Dendritic cell treated with granulocyte-macrophage colony-stimulating factor and Interleukin-4, amounts not matched to agents 40 ng/mL and 50 ng/mL, for 4 days (primary cell): ENCODE measurements at regions not wholly inside any gene's neighbourhood (a gene's known extent, or its start where the extent isn't known, plus 50 kb on each side); places are given as distances from the start of the nearest gene placed in this dataset.

Experiments used
- H3K27ac Mint-ChIP-seq: one replicate; pipeline ENCODE4 v1.8.0; 2022; ENCODE audit warnings: mild to moderate bottlenecking, mixed read lengths
- H3K27me3 Mint-ChIP-seq: one replicate; pipeline ENCODE4 v1.8.0; 2022; ENCODE audit warnings: mild to moderate bottlenecking, mixed read lengths
- H3K36me3 Mint-ChIP-seq: one replicate; pipeline ENCODE4 v1.8.0; 2022; ENCODE audit warnings: low read depth, mixed read lengths
- H3K4me1 Mint-ChIP-seq: one replicate; pipeline ENCODE4 v1.8.0; 2022; ENCODE audit warnings: low read depth, mixed read lengths
- H3K4me3 Mint-ChIP-seq: one replicate; pipeline ENCODE4 v1.8.0; 2022; ENCODE audit warnings: mild to moderate bottlenecking, moderate library complexity, mixed read lengths
- H3K9me3 Mint-ChIP-seq: one replicate; pipeline ENCODE4 v1.8.0; 2022; ENCODE audit warnings: mixed read lengths
- intact Hi-C: fragments of 100-400 bp; cut with micrococcal nuclease; formaldehyde crosslinking; loops from one replicate; pipeline ENCODE4 v1.15.0; 2022

- Mint-ChIP-seq H3K36me3 (no peaks in the 10 kb centered on the region), H3K9me3 (no peaks in the 10 kb centered on the region), H3K27me3 (peaks cover 4% of the 10 kb centered on the region), H3K4me1 (peaks cover 15% of the 10 kb centered on the region), H3K4me3 (no peak overlapping the region), H3K27ac (no peak overlapping the region)
- intact Hi-C loops, result no loop called here
Observed at GRCh38 chr3:72569754-72570440, 278.3 kb downstream of the SHQ1 start.

GRCh38 chr3:72568083-72568482, 280.2 kb downstream of the SHQ1 start:
- peaks cover 11% of the 10 kb centered on the region for H3K4me1 Mint-ChIP-seq
- peak overlapping the region; percentile 33 for H3K27ac Mint-ChIP-seq
- H3K36me3 Mint-ChIP-seq, result no peaks in the 10 kb centered on the region
- H3K27me3 Mint-ChIP-seq, result peaks cover 4% of the 10 kb centered on the region
- intact Hi-C loops, result no loop called here
- no peaks in the 10 kb centered on the region for H3K9me3 Mint-ChIP-seq
- H3K4me3 Mint-ChIP-seq, result no peak overlapping the region

- H3K27ac Mint-ChIP-seq, result peak overlapping the region; percentile 33
- intact Hi-C loops, result no loop called here
- H3K4me3 Mint-ChIP-seq, result no peak overlapping the region
- no peaks in the 10 kb centered on the region for H3K9me3 Mint-ChIP-seq
- peaks cover 3% of the 10 kb centered on the region for H3K27me3 Mint-ChIP-seq
- peaks cover 9% of the 10 kb centered on the region for H3K4me1 Mint-ChIP-seq
- no peaks in the 10 kb centered on the region for H3K36me3 Mint-ChIP-seq
Observed at GRCh38 chr3:72567474-72567873, 280.8 kb downstream of the SHQ1 start.

GRCh38 chr3:72565593-72565992, 282.7 kb downstream of the SHQ1 start:
- intact Hi-C loops, result no loop called here
- Mint-ChIP-seq H3K27ac (no peak overlapping the region), H3K4me3 (no peak overlapping the region), H3K36me3 (no peaks in the 10 kb centered on the region), H3K9me3 (peaks cover 9% of the 10 kb centered on the region), H3K4me1 (peaks cover 20% of the 10 kb centered on the region), H3K27me3 (no peaks in the 10 kb centered on the region)

GRCh38 chr3:72563690-72564370, 284.4 kb downstream of the SHQ1 start:
- Mint-ChIP-seq H3K36me3 (no peaks in the 10 kb centered on the region), H3K27ac (no peak overlapping the region), H3K4me1 (peaks cover 28% of the 10 kb centered on the region), H3K4me3 (no peak overlapping the region), H3K27me3 (no peaks in the 10 kb centered on the region), H3K9me3 (peaks cover 9% of the 10 kb centered on the region)
- intact Hi-C loops, result no loop called here

- peak overlapping the region; percentile 51 for H3K27ac Mint-ChIP-seq
- H3K27me3 Mint-ChIP-seq, result no peaks in the 10 kb centered on the region
- intact Hi-C loops, result no loop called here
- no peaks in the 10 kb centered on the region for H3K36me3 Mint-ChIP-seq
- peaks cover 20% of the 10 kb centered on the region for H3K9me3 Mint-ChIP-seq
- H3K4me1 Mint-ChIP-seq, result peaks cover 43% of the 10 kb centered on the region
- no peak overlapping the region for H3K4me3 Mint-ChIP-seq
Observed at GRCh38 chr3:72560846-72561675, 287.2 kb downstream of the SHQ1 start.

GRCh38 chr3:72559385-72559784, 288.9 kb downstream of the SHQ1 start:
- H3K4me1 Mint-ChIP-seq, result peaks cover 43% of the 10 kb centered on the region
- peaks cover 20% of the 10 kb centered on the region for H3K9me3 Mint-ChIP-seq
- no peaks in the 10 kb centered on the region for H3K27me3 Mint-ChIP-seq
- intact Hi-C loops, result no loop called here
- no peak overlapping the region for H3K4me3 Mint-ChIP-seq
- no peaks in the 10 kb centered on the region for H3K36me3 Mint-ChIP-seq
- H3K27ac Mint-ChIP-seq, result no peak overlapping the region

- Mint-ChIP-seq H3K9me3 (peaks cover 20% of the 10 kb centered on the region), H3K4me1 (peaks cover 43% of the 10 kb centered on the region), H3K36me3 (no peaks in the 10 kb centered on the region), H3K27ac (peak overlapping the region; percentile 72), H3K4me3 (no peak overlapping the region), H3K27me3 (no peaks in the 10 kb centered on the region)
- intact Hi-C loops, result no loop called here
Observed at GRCh38 chr3:72558001-72558400, 290.2 kb downstream of the SHQ1 start.

GRCh38 chr3:72555714-72556113, 292.5 kb downstream of the SHQ1 start:
- Mint-ChIP-seq H3K36me3 (no peaks in the 10 kb centered on the region), H3K27ac (peak overlapping the region; percentile 64), H3K4me1 (peaks cover 37% of the 10 kb centered on the region), H3K9me3 (peaks cover 11% of the 10 kb centered on the region), H3K4me3 (no peak overlapping the region), H3K27me3 (no peaks in the 10 kb centered on the region)
- intact Hi-C loops, result no loop called here

- Mint-ChIP-seq H3K4me3 (no peak overlapping the region), H3K9me3 (peaks cover 11% of the 10 kb centered on the region), H3K27ac (no peak overlapping the region), H3K4me1 (peaks cover 46% of the 10 kb centered on the region), H3K36me3 (no peaks in the 10 kb centered on the region), H3K27me3 (no peaks in the 10 kb centered on the region)
- intact Hi-C loops, result no loop called here
Observed at GRCh38 chr3:72554689-72555088, 293.6 kb downstream of the SHQ1 start.

GRCh38 chr3:72553298-72553697, 294.9 kb downstream of the SHQ1 start:
- intact Hi-C loops, result no loop called here
- no peak overlapping the region for H3K27ac Mint-ChIP-seq
- H3K36me3 Mint-ChIP-seq, result no peaks in the 10 kb centered on the region
- H3K4me3 Mint-ChIP-seq, result no peak overlapping the region
- H3K9me3 Mint-ChIP-seq, result peaks cover 11% of the 10 kb centered on the region
- peaks cover 46% of the 10 kb centered on the region for H3K4me1 Mint-ChIP-seq
- H3K27me3 Mint-ChIP-seq, result peaks cover 3% of the 10 kb centered on the region

GRCh38 chr3:72550582-72551262, 297.5 kb downstream of the SHQ1 start:
- H3K27ac Mint-ChIP-seq, result peak overlapping the region; percentile 14
- H3K9me3 Mint-ChIP-seq, result no peaks in the 10 kb centered on the region

GRCh38 chr3:72549761-72550581, 298.3 kb downstream of the SHQ1 start:
- Mint-ChIP-seq H3K36me3 (no peaks in the 10 kb centered on the region), H3K4me1 (peaks cover 37% of the 10 kb centered on the region), H3K9me3 (no peaks in the 10 kb centered on the region), H3K27ac (peak overlapping the region; percentile 58), H3K4me3 (peak overlapping the region; percentile 62), H3K27me3 (peaks cover 5% of the 10 kb centered on the region)
- intact Hi-C loops, result no loop called here

More at GRCh38 chr3:72550582-72551262, 297.5 kb downstream of the SHQ1 start:
- Mint-ChIP-seq H3K36me3 (no peaks in the 10 kb centered on the region), H3K4me3 (no peak overlapping the region), H3K27me3 (peaks cover 5% of the 10 kb centered on the region), H3K4me1 (peaks cover 37% of the 10 kb centered on the region)
- intact Hi-C loops, result no loop called here
